Activated T-cell treated with anti-CD3 and anti-CD28 coated beads for 4 hours (primary cell): ENCODE measurements at regions not wholly inside any gene's neighbourhood (a gene's known extent, or its start where the extent isn't known, plus 50 kb on each side); places are given as distances from the start of the nearest gene placed in this dataset.

ENCODE experiments used
- DNase-seq: peaks from one replicate; pipeline ENCODE4 v3.0.0-alpha.2; 2020

- DNase-seq: no peak
Observed at GRCh38 chr1:4599521-4599920, 54.9 kb upstream of the AJAP1 start.

GRCh38 chr1:4599951-4600481, 54.4 kb upstream of the AJAP1 start:
- no peak for DNase-seq

- no peak for DNase-seq
Observed at GRCh38 chr1:4600615-4601460, 53.6 kb upstream of the AJAP1 start.

GRCh38 chr1:4601941-4602340, 52.5 kb upstream of the AJAP1 start:
- DNase-seq: no peak

GRCh38 chr1:4602462-4603294, 51.7 kb upstream of the AJAP1 start:
- no peak for DNase-seq

GRCh38 chr1:4603295-4604110, 50.9 kb upstream of the AJAP1 start:
- DNase-seq: no peak
